ENCODE measurements at regions not wholly inside any gene's neighbourhood (a gene's known extent, or its start where the extent isn't known, plus 50 kb on each side); places are given as distances from the start of the nearest gene placed in this dataset.
"Not testable (repeated sequence)": the region's sequence is repeated elsewhere in the genome, so short reads cannot be mapped to it uniquely, and the experiment has no call there.

GRCh38 chr1:116292929-116293725, 79.9 kb upstream of the ATP1A1 start:
- no peaks in the 10 kb centered on the region for H3K9me3 ChIP-seq (ENCODE audit: control insufficient read depth, low read depth, low read length)
- H3K27me3 ChIP-seq (ENCODE audit: control insufficient read depth, extremely low read depth, insufficient read depth, low read length) = no peaks in the 10 kb centered on the region
- no peaks in the 10 kb centered on the region for H4K20me1 ChIP-seq (ENCODE audit: control insufficient read depth, extremely low read depth, insufficient read depth, low read length)
- dilution Hi-C loops (cut with MboI; ENCODE audit: extremely low pct_ligation_motif_present, low sequenced_read_pairs) = no loop called here
- no peak for TF ChIP-seq EZH2 (IDR thresholded peaks at IDR 0.05; ENCODE audit: low read length)
- TF ChIP-seq, protein P1, sequence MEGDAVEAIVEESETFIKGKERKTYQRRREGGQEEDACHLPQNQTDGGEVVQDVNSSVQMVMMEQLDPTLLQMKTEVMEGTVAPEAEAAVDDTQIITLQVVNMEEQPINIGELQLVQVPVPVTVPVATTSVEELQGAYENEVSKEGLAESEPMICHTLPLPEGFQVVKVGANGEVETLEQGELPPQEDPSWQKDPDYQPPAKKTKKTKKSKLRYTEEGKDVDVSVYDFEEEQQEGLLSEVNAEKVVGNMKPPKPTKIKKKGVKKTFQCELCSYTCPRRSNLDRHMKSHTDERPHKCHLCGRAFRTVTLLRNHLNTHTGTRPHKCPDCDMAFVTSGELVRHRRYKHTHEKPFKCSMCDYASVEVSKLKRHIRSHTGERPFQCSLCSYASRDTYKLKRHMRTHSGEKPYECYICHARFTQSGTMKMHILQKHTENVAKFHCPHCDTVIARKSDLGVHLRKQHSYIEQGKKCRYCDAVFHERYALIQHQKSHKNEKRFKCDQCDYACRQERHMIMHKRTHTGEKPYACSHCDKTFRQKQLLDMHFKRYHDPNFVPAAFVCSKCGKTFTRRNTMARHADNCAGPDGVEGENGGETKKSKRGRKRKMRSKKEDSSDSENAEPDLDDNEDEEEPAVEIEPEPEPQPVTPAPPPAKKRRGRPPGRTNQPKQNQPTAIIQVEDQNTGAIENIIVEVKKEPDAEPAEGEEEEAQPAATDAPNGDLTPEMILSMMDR (optimal IDR thresholded peaks at IDR 0.05 in 1 of 3, IDR thresholded peaks at IDR 0.05 in 1 of 3, conservative IDR thresholded peaks at IDR 0.05 in 1 of 3; ENCODE audit: extremely low read depth in 1 of 3, insufficient read depth in 2 of 3, low read length in 3 of 3) = no peak
- no peak for FAIRE-seq
- no peaks in the 10 kb centered on the region for H3K9me1 ChIP-seq (ENCODE audit: control insufficient read depth, extremely low read depth, insufficient read depth, low read length)
- no peak overlapping the region for H3K4me3 ChIP-seq (ENCODE audit: control insufficient read depth in 2 of 3, extremely low read depth in 1 of 3, insufficient read depth in 2 of 3, low read depth in 1 of 3, low read length in 3 of 3)
- H3K36me3 ChIP-seq (ENCODE audit: control insufficient read depth in 2 of 2, extremely low read depth in 1 of 2, insufficient read depth in 2 of 2, low read length in 2 of 2) = no peaks in the 10 kb centered on the region
- H3K27ac ChIP-seq (ENCODE audit: control insufficient read depth, insufficient read depth, low read length) = no peak overlapping the region
- peaks cover 29% of the 10 kb centered on the region for H3K4me1 ChIP-seq (ENCODE audit: control insufficient read depth, extremely low read depth, insufficient read depth, low read length)
- H3K9ac ChIP-seq (ENCODE audit: control insufficient read depth, extremely low read depth, insufficient read depth, low read length) = no peak overlapping the region
- no peak overlapping the region for H2AFZ ChIP-seq (ENCODE audit: control insufficient read depth, low read length)
- H3K79me2 ChIP-seq (ENCODE audit: control insufficient read depth, insufficient read depth, low read length) = no peaks in the 10 kb centered on the region
- H3K4me2 ChIP-seq (ENCODE audit: control insufficient read depth, extremely low read depth, insufficient read depth, low read depth, low read length) = no peak overlapping the region
- DNase-seq (ENCODE audit: low read depth, low spot score) = no peak

GRCh38 chr1:116297495-116298212, 75.4 kb upstream of the ATP1A1 start:
- no peak overlapping the region for H3K4me3 ChIP-seq (ENCODE audit: control insufficient read depth in 2 of 3, extremely low read depth in 1 of 3, insufficient read depth in 2 of 3, low read depth in 1 of 3, low read length in 3 of 3)
- no peak overlapping the region for H2AFZ ChIP-seq (ENCODE audit: control insufficient read depth, low read length)
- H3K27me3 ChIP-seq (ENCODE audit: control insufficient read depth, extremely low read depth, insufficient read depth, low read length) = no peaks in the 10 kb centered on the region
- no peak for DNase-seq (ENCODE audit: low read depth, low spot score)
- no peaks in the 10 kb centered on the region for H3K79me2 ChIP-seq (ENCODE audit: control insufficient read depth, insufficient read depth, low read length)
- FAIRE-seq = no peak
- H3K9me3 ChIP-seq (ENCODE audit: control insufficient read depth, low read depth, low read length) = no peaks in the 10 kb centered on the region
- dilution Hi-C loops (cut with MboI; ENCODE audit: extremely low pct_ligation_motif_present, low sequenced_read_pairs) = no loop called here
- TF ChIP-seq, protein P1 (optimal IDR thresholded peaks at IDR 0.05 in 1 of 3, IDR thresholded peaks at IDR 0.05 in 1 of 3, conservative IDR thresholded peaks at IDR 0.05 in 1 of 3; ENCODE audit: extremely low read depth in 1 of 3, insufficient read depth in 2 of 3, low read length in 3 of 3) = no peak
- no peak for TF ChIP-seq EZH2 (IDR thresholded peaks at IDR 0.05; ENCODE audit: low read length)
- H3K4me2 ChIP-seq (ENCODE audit: control insufficient read depth, extremely low read depth, insufficient read depth, low read depth, low read length) = no peak overlapping the region
- no peak overlapping the region for H3K9ac ChIP-seq (ENCODE audit: control insufficient read depth, extremely low read depth, insufficient read depth, low read length)
- H3K27ac ChIP-seq (ENCODE audit: control insufficient read depth, insufficient read depth, low read length) = no peak overlapping the region
- no peaks in the 10 kb centered on the region for H4K20me1 ChIP-seq (ENCODE audit: control insufficient read depth, extremely low read depth, insufficient read depth, low read length)
- H3K9me1 ChIP-seq (ENCODE audit: control insufficient read depth, extremely low read depth, insufficient read depth, low read length) = no peaks in the 10 kb centered on the region
- no peaks in the 10 kb centered on the region for H3K36me3 ChIP-seq (ENCODE audit: control insufficient read depth in 2 of 2, extremely low read depth in 1 of 2, insufficient read depth in 2 of 2, low read length in 2 of 2)
- no peaks in the 10 kb centered on the region for H3K4me1 ChIP-seq (ENCODE audit: control insufficient read depth, extremely low read depth, insufficient read depth, low read length)

DNA sequence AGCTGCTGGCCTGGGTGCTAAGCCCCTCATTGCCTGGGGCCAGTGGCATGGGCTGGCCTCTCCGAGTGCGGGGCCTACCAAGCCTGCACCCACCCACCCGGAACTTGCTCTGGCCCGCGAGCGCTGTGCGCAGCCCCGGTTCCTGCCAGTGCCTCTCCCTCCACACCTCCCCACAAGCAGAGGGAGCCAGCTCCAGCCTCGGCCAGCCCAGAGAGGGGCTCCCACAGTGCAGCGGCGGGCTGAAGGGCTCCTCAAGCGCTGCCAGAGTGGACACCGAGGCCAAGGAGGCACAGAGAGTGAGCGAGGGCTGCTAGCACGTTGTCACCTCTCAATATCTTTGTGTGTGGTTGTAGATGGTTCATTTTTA, 74.8 kb upstream of the ATP1A1 start:
- H3K79me2 ChIP-seq (ENCODE audit: control insufficient read depth, insufficient read depth, low read length); FAIRE-seq; H3K27ac ChIP-seq (ENCODE audit: control insufficient read depth, insufficient read depth, low read length); H2AFZ ChIP-seq (ENCODE audit: control insufficient read depth, low read length); H3K4me2 ChIP-seq (ENCODE audit: control insufficient read depth, extremely low read depth, insufficient read depth, low read depth, low read length); H3K9me3 ChIP-seq (ENCODE audit: control insufficient read depth, low read depth, low read length); H3K9ac ChIP-seq (ENCODE audit: control insufficient read depth, extremely low read depth, insufficient read depth, low read length); H4K20me1 ChIP-seq (ENCODE audit: control insufficient read depth, extremely low read depth, insufficient read depth, low read length); H3K27me3 ChIP-seq (ENCODE audit: control insufficient read depth, extremely low read depth, insufficient read depth, low read length); dilution Hi-C loops (cut with MboI; ENCODE audit: extremely low pct_ligation_motif_present, low sequenced_read_pairs); H3K4me3 ChIP-seq (ENCODE audit: control insufficient read depth in 2 of 3, extremely low read depth in 1 of 3, insufficient read depth in 2 of 3, low read depth in 1 of 3, low read length in 3 of 3); H3K9me1 ChIP-seq (ENCODE audit: control insufficient read depth, extremely low read depth, insufficient read depth, low read length); H3K4me1 ChIP-seq (ENCODE audit: control insufficient read depth, extremely low read depth, insufficient read depth, low read length); DNase-seq (ENCODE audit: low read depth, low spot score); H3K36me3 ChIP-seq (ENCODE audit: control insufficient read depth in 2 of 2, extremely low read depth in 1 of 2, insufficient read depth in 2 of 2, low read length in 2 of 2): not testable (repeated sequence)
